Neural progenitor cell (in vitro differentiated cells): ENCODE measurements at regions not wholly inside any gene's neighbourhood (a gene's known extent, or its start where the extent isn't known, plus 50 kb on each side); places are given as distances from the start of the nearest gene placed in this dataset.

Experiments
- CTCF ChIP-seq: fragments of 200-600 bp; sonication (generic); IDR thresholded peaks from 2 replicates; pipeline ENCODE4 v1.5.1; 2017; ENCODE audit warnings: antibody characterized with exemption, mild to moderate bottlenecking
- EZH2 ChIP-seq: fragments of 200-600 bp; sonication (generic); IDR thresholded peaks from 2 replicates; pipeline ENCODE4 v1.6.1; 2017; ENCODE audit warnings: antibody characterized with exemption, mild to moderate bottlenecking, moderate library complexity

- TF ChIP-seq EZH2 = no peak
- no peak for TF ChIP-seq CTCF
Measured at GRCh38 chrX:39709812-39710211, 387.9 kb downstream of the BCOR start.
